HCT116 (cell line): ENCODE measurements at regions not wholly inside any gene's neighbourhood (a gene's known extent, or its start where the extent isn't known, plus 50 kb on each side); places are given as distances from the start of the nearest gene placed in this dataset.

ENCODE experiments used
- ATAC-seq: fragments of 200-7000 bp; cut with Tn5 transposase; 2 replicates; pipeline ENCODE4 v1.9.1; 2020; ENCODE audit warnings: mild to moderate bottlenecking, moderate library complexity
- BruUV-seq: library from RNA; stranded (reverse); fragments of 400-500 nt; replicated peaks from 2 replicates; lab custom pipeline; 2021; lab: Mats Ljungman, UMichigan
- CTCF ChIA-PET: fragments of 300-600 bp; sonication (Branson Sonifier 250); formaldehyde crosslinking; loops from one replicate; lab custom pipeline; 2021; ENCODE audit warnings: antibody characterized with exemption; lab: Charles Lee
- POLR2A ChIA-PET: fragments of 300-600, 350-600 bp; sonication (Branson Sonifier 250); formaldehyde crosslinking; loops from one replicate; lab custom pipeline; 2021; ENCODE audit warnings: antibody characterized with exemption; lab: Charles Lee
- RAD21 ChIA-PET, 2 experiments: fragments of 300-600 bp; sonication (Branson Sonifier 250); formaldehyde crosslinking; loops; one replicate each; lab custom pipeline; 2023; ENCODE audit warnings: low total read pairs in 2 of 2; ENCODE audit not compliant: uncharacterized antibody in 2 of 2, unreplicated experiment in 2 of 2, low non-redundant PET in 1 of 2; lab: Charles Lee
- DNase-seq: peaks from one replicate; pipeline ENCODE4 v3.0.0-alpha.2; 2010; ENCODE audit warnings: low read depth, low spot score
- H2AFZ ChIP-seq: fragments of 200-600 bp; shearing (Covaris generic), sonication (generic); 2 replicates; pipeline ENCODE4 v1.6.1; 2017; ENCODE audit warnings: low read depth, mixed run types, mixed read lengths, antibody characterized with exemption, low read length; ENCODE audit not compliant: poor library complexity, severe bottlenecking
- H3K27ac ChIP-seq: 2 replicates; pipeline ENCODE4 v1.5.1; 2012; ENCODE audit warnings: low read depth, low read length
- H3K27me3 ChIP-seq: fragments of 200-600 bp; sonication (generic); 2 replicates; pipeline ENCODE4 v1.6.1; 2016; ENCODE audit warnings: mixed run types, low read length, mixed read lengths; ENCODE audit not compliant: insufficient read depth
- H3K36me3 ChIP-seq, 2 experiments: fragments of 200-500 bp in 1 of 2; fragments of 200-600 bp in 1 of 2; sonication (Bioruptor generic) in 1 of 2; sonication (generic) in 1 of 2; 2 replicates each; pipeline versions ENCODE4 v1.5.1 to v1.6.1; 2014 to 2016; ENCODE audit warnings: low read length in 2 of 2, inconsistent platforms in 1 of 2, mixed read lengths in 1 of 2, mixed run types in 1 of 2; ENCODE audit not compliant: insufficient read depth in 2 of 2, control insufficient read depth in 1 of 2
- H3K4me1 ChIP-seq, 2 experiments: fragments of 200-600 bp in 1 of 2; sonication (generic) in 1 of 2; 2 replicates each; pipeline versions ENCODE4 v1.5.1 to v1.6.1; 2012 to 2017; ENCODE audit warnings: low read length in 2 of 2, inconsistent platforms in 1 of 2, mild to moderate bottlenecking in 1 of 2, mixed read lengths in 1 of 2, mixed run types in 1 of 2, moderate library complexity in 1 of 2; ENCODE audit not compliant: insufficient read depth in 2 of 2, control insufficient read depth in 1 of 2
- H3K4me2 ChIP-seq: fragments of 200-600 bp; sonication (generic); 2 replicates; pipeline ENCODE4 v1.6.1; 2017; ENCODE audit warnings: mixed run types, low read length, mixed read lengths
- H3K4me3 ChIP-seq, 2 experiments: fragments of 200-600 bp in 1 of 2; sonication (generic) in 1 of 2; replicated peaks in 1 of 2; 2 replicates each; pipeline ENCODE4 v1.5.1; 2011 to 2016; ENCODE audit warnings: low read length in 2 of 2, control low read depth in 1 of 2, low read depth in 1 of 2, mild to moderate bottlenecking in 1 of 2, mixed read lengths in 1 of 2, mixed run types in 1 of 2
- H3K79me2 ChIP-seq: fragments of 200-600 bp; sonication (generic); 2 replicates; pipeline ENCODE4 v1.6.1; 2017; ENCODE audit warnings: mild to moderate bottlenecking, mixed run types, low read length, moderate library complexity, mixed read lengths; ENCODE audit not compliant: insufficient read depth
- H3K9ac ChIP-seq: fragments of 200-600 bp; sonication (generic); 2 replicates; pipeline ENCODE4 v1.6.1; 2016; ENCODE audit warnings: low read length, mixed read lengths
- H3K9me2 ChIP-seq: fragments of 200-600 bp; sonication (generic), shearing (Covaris generic); 2 replicates; pipeline ENCODE4 v1.6.1; 2017; ENCODE audit warnings: mixed run types, mild to moderate bottlenecking, moderate library complexity; ENCODE audit not compliant: insufficient read depth
- H3K9me3 ChIP-seq, 2 experiments: fragments of 200-500 bp in 1 of 2; fragments of 200-600 bp in 1 of 2; sonication (Bioruptor generic) in 1 of 2; sonication (generic) in 1 of 2; 2 replicates each; pipeline ENCODE4 v1.6.1; 2014 to 2017; ENCODE audit warnings: low read length in 2 of 2, mixed read lengths in 2 of 2, inconsistent platforms in 1 of 2, low read depth in 1 of 2, mild to moderate bottlenecking in 1 of 2, mixed run types in 1 of 2, moderate library complexity in 1 of 2; ENCODE audit not compliant: control insufficient read depth in 1 of 2, insufficient read depth in 1 of 2
- H4K20me1 ChIP-seq: fragments of 200-600 bp; sonication (generic), shearing (Covaris generic); 2 replicates; pipeline ENCODE4 v1.6.1; 2017; ENCODE audit warnings: mixed run types, mild to moderate bottlenecking, moderate library complexity; ENCODE audit not compliant: insufficient read depth
- ATF3 ChIP-seq: IDR thresholded peaks from 2 replicates; pipeline ENCODE4 v1.6.1; 2012
- CTCF ChIP-seq, 3 experiments: fragments of 200-600 bp in 1 of 3; sonication (generic) in 1 of 3; IDR thresholded peaks in 2 of 3; conservative IDR thresholded peaks in 1 of 3; 2 replicates each; pipeline ENCODE4 v1.5.1; 2012 to 2017; ENCODE audit warnings: low read depth in 2 of 3, low read length in 2 of 3, antibody characterized with exemption in 1 of 3, borderline replicate concordance in 1 of 3, control low read depth in 1 of 3, mild to moderate bottlenecking in 1 of 3, mixed read lengths in 1 of 3, mixed run types in 1 of 3, moderate library complexity in 1 of 3; ENCODE audit not compliant: insufficient read depth in 1 of 3
- POLR2A ChIP-seq: IDR thresholded peaks from 2 replicates; pipeline ENCODE4 v1.7.0; 2011; ENCODE audit warnings: borderline replicate concordance; ENCODE audit not compliant: insufficient read depth, insufficient read length; ENCODE audit errors: extremely low read depth
- SIN3A ChIP-seq: IDR thresholded peaks from 2 replicates; pipeline ENCODE4 v1.6.1; 2012; ENCODE audit warnings: low read depth
- intact Hi-C: fragments of 100-400 bp; cut with micrococcal nuclease; formaldehyde crosslinking; loops from 2 replicates; pipeline ENCODE4 v1.10.0; 2022

GRCh38 chrX:104359124-104359523 is 104.4 kb upstream of the ESX1 start:
- H3K9me3 ChIP-seq, result no peaks in the 10 kb centered on the region

More at GRCh38 chrX:104359124-104359523, 104.4 kb upstream of the ESX1 start:
- H3K9ac ChIP-seq, result no peak overlapping the region
- no peaks in the 10 kb centered on the region for H3K27me3 ChIP-seq
- ChIA-PET POLR2A (no interaction called here), CTCF (no interaction called here), RAD21 (no interaction called here)
- H3K4me3 ChIP-seq, result no peak overlapping the region
- no peaks in the 10 kb centered on the region for H4K20me1 ChIP-seq
- intact Hi-C loops, result no loop called here
- TF ChIP-seq CTCF (IDR thresholded peaks at IDR 0.05 in 2 of 3, conservative IDR thresholded peaks at IDR 0.05 in 1 of 3; ENCODE audit: borderline replicate concordance in 1 of 3, insufficient read depth in 1 of 3, low read depth in 2 of 3, low read length in 2 of 3), result no peak
- no peak for TF ChIP-seq SIN3A
- no peak for TF ChIP-seq ATF3
- no peak for TF ChIP-seq POLR2A
- ATAC-seq (no peak), DNase-seq (no peak)
- H3K9me2 ChIP-seq, result no peaks in the 10 kb centered on the region
- H3K27ac ChIP-seq, result no peak overlapping the region
- H3K36me3 ChIP-seq, result no peaks in the 10 kb centered on the region
- H3K79me2 ChIP-seq, result no peaks in the 10 kb centered on the region
- BruUV-seq, result no TSS peak
- no peak overlapping the region for H2AFZ ChIP-seq
- H3K4me2 ChIP-seq, result no peak overlapping the region
- no peaks in the 10 kb centered on the region for H3K4me1 ChIP-seq
